Fibroblast of skin of back (primary cell): ENCODE measurements at regions not wholly inside any gene's neighbourhood (a gene's known extent, or its start where the extent isn't known, plus 50 kb on each side); places are given as distances from the start of the nearest gene placed in this dataset.

Experiments
- DNase-seq: peaks from one replicate; pipeline ENCODE4 v3.0.0-alpha.2; 2013

GRCh38 chr11:127470306-127470884 lies 469.8 kb upstream of the KIRREL3 start:
- DNase-seq: no peak

GRCh38 chr11:127464325-127464724 lies 463.8 kb upstream of the KIRREL3 start:
- DNase-seq: no peak

GRCh38 chr11:127462065-127462344 lies 461.4 kb upstream of the KIRREL3 start:
- no peak for DNase-seq

- DNase-seq: no peak
These were observed 460.9 kb upstream of the KIRREL3 start for GRCh38 chr11:127461241-127462064.

GRCh38 chr11:127458561-127458960 lies 458.0 kb upstream of the KIRREL3 start:
- DNase-seq: no peak

GRCh38 chr11:127454856-127455255 lies 454.3 kb upstream of the KIRREL3 start:
- peak; percentile 1 for DNase-seq

GRCh38 chr11:127452533-127452932 lies 452.0 kb upstream of the KIRREL3 start:
- no peak for DNase-seq

- DNase-seq: no peak
These were observed 451.3 kb upstream of the KIRREL3 start for GRCh38 chr11:127451861-127452260.

- no peak for DNase-seq
These were observed 447.5 kb upstream of the KIRREL3 start for GRCh38 chr11:127448101-127448500.

- DNase-seq: no peak
These were observed 444.9 kb upstream of the KIRREL3 start for GRCh38 chr11:127445476-127445875.

- no peak for DNase-seq
These were observed 442.7 kb upstream of the KIRREL3 start for GRCh38 chr11:127443297-127443696.

- DNase-seq: no peak
These were observed 440.0 kb upstream of the KIRREL3 start for GRCh38 chr11:127440616-127441015.

GRCh38 chr11:127425281-127425680 lies 424.7 kb upstream of the KIRREL3 start:
- DNase-seq: no peak

- DNase-seq: no peak
These were observed 424.1 kb upstream of the KIRREL3 start for GRCh38 chr11:127424661-127425060.

- no peak for DNase-seq
These were observed 419.6 kb upstream of the KIRREL3 start for GRCh38 chr11:127420139-127420538.

- DNase-seq: no peak
These were observed 412.3 kb upstream of the KIRREL3 start for GRCh38 chr11:127412722-127413380.

- DNase-seq: no peak
These were observed 411.7 kb upstream of the KIRREL3 start for GRCh38 chr11:127412234-127412633.

GRCh38 chr11:127411283-127411682 lies 410.7 kb upstream of the KIRREL3 start:
- DNase-seq: no peak

- DNase-seq: no peak
These were observed 394.5 kb upstream of the KIRREL3 start for GRCh38 chr11:127395034-127395433.

- DNase-seq: no peak
These were observed 393.0 kb upstream of the KIRREL3 start for GRCh38 chr11:127393460-127393997.

GRCh38 chr11:127392575-127392974 lies 392.0 kb upstream of the KIRREL3 start:
- DNase-seq: no peak

- no peak for DNase-seq
These were observed 389.9 kb upstream of the KIRREL3 start for GRCh38 chr11:127390465-127390864.

GRCh38 chr11:127385071-127385470 lies 384.5 kb upstream of the KIRREL3 start:
- DNase-seq: no peak

GRCh38 chr11:127383026-127383425 lies 382.5 kb upstream of the KIRREL3 start:
- no peak for DNase-seq
